GM21737 (cell line): ENCODE measurements at regions not wholly inside any gene's neighbourhood (a gene's known extent, or its start where the extent isn't known, plus 50 kb on each side); places are given as distances from the start of the nearest gene placed in this dataset.
"Not testable (repeated sequence)": the region's sequence is repeated elsewhere in the genome, so short reads cannot be mapped to it uniquely, and the experiment has no call there.

ENCODE experiments used
- ATAC-seq: cut with Tn5 transposase; IDR thresholded peaks from one replicate; pipeline ENCODE4 v1.9.1; 2021; ENCODE audit warnings: mild to moderate bottlenecking, moderate library complexity; ENCODE audit not compliant: unreplicated experiment

DNA sequence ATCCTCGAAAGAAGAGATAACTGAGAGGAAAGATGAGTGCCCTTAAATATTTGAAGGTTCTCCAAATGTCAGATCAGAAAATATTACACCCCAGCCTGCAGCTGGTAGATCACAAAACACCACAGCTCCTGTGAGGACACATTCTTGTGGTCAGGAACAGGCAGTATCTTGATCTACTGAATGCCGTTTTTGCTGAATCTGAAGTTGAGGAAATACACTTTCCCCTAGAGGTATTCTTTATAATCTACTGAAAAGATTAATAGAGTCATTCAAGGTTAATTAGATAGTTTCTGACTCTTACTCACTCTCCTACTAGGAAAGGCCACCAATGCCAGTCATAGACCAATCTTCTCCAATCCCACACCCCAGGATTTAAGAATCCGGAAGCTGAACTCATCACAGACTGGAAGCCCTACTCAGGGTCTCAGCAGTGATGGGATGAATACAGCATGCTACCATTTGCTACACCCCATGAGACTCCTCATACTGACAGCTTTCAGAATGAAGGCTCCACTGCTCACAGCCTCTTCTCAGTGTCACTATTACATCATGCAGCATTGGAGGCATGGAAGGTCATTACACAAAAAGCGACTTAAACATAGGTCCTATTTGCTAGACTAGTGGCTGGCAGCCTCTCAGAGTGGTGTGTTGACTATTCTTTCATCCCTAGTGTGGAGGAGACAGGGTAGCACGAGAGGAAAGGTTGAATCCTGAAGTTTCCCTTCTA, 143.9 kb upstream of the SLC1A3 start:
- ATAC-seq = no peak

DNA sequence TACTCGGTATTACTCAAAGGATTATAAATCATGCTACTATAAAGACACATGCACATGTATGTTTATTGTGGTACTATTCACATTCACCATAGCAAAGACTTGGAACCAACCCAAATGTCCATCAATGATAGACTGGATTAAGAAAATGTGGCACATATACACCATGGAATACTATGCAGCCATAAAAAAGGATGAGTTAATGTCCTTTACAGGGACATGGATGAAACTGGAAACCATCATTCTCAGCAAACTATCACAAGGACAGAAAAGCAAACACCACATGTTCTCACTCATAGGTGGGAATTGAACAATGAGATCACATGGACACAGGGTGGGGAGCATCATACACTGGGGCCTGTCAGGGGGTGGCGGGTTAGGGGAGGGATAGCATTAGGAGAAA, 130.5 kb upstream of the SLC1A3 start:
- ATAC-seq = not testable (repeated sequence)

- no peak for ATAC-seq
These were observed 127.6 kb upstream of the SLC1A3 start for GRCh38 chr5:36478646-36479317.

DNA sequence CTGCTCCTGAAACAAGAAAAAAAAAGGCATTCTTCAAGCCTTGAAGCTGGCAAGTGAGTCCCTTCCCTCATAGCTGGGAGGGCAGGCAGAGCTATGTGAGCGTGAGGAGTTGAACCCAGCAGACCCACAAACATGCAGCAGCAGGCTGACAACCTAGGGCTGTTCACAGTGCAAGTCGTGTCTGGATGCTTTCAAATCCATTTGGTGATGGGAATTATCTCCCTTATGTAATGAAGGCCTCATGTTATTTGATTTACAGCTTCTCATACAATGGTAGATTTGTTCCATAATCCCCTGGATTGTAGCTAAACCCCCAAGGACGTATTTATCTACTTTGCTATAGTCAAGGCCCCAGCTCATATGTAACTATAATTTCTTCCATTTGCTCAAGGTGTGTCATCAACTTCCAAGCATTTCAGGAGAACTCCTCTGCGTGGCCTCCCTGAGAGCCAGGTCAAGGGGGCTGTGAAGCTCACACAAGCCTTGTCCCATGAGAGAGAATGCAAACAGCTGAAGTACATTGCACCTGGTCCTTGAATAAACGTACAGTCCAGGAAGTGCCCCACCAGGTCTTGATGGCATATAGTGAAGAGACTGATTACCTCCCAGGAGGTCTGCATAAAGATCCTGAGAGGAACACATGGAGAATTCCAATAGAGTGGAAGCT, 124.8 kb upstream of the SLC1A3 start:
- ATAC-seq = no peak

DNA sequence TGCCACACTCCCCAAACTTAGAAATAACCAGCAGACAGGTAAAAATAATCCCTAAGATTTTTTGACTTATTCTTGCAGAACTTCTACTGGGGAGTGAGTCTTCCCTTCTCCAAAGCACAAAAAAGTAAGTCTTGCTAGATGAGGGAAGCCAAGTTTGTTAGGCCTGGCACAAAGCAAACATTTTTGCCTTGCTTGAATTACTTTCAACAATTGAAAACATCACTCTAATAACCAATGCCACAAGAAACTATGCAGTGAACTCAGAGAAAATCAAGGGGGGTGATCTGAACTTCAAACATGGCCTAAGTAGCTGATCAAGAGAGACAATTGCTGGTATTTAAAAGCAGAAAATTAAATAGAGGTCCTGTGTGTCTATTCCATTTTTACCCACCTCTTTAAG, 123.6 kb upstream of the SLC1A3 start:
- no peak for ATAC-seq

GRCh38 chr5:36489505-36489904, 116.9 kb upstream of the SLC1A3 start:
- no peak for ATAC-seq

DNA sequence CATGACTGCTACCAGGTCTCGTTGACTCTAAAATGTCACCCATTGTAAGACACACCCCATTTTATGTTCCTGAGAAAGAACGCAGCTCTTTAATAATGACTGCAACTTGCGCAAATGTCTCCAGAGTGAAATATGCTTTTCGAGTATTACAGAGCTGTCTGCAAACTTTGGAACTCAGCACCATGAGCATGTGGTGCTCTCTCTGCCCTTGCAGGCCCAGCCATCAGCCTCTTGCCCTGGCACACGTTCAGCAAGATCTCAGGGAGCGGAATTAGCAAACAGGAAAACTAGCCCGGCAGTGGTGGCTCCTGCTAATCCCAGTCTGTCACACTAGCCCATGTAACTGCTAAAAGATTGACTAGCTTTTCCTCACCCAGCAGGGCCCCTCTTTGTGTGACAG, 114.5 kb upstream of the SLC1A3 start:
- ATAC-seq = no peak

GRCh38 chr5:36492984-36493654, 113.3 kb upstream of the SLC1A3 start:
- no peak for ATAC-seq

DNA sequence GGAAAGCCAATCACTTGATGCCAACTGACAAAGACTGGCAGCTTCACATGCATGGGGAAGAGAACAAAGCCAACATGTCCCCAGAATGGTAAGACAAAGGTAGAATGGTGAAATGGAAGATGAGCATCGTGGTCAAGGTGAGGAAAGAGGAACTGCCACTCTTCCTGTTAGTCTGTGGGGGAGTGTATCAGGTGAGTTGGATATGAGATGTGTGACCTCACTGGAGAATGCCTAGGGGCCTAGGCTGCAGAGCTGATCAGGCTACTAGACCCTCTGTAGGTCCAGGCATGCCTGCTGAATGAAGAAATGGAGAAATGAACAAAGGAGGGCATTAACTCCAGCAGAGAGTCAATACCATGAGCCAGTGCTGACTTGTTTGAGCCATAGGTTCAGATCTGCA, 112.4 kb upstream of the SLC1A3 start:
- no peak for ATAC-seq

- ATAC-seq = no peak
These were observed 111.4 kb upstream of the SLC1A3 start for GRCh38 chr5:36494841-36495601.

GRCh38 chr5:36495611-36496010, 110.8 kb upstream of the SLC1A3 start:
- ATAC-seq = no peak

DNA sequence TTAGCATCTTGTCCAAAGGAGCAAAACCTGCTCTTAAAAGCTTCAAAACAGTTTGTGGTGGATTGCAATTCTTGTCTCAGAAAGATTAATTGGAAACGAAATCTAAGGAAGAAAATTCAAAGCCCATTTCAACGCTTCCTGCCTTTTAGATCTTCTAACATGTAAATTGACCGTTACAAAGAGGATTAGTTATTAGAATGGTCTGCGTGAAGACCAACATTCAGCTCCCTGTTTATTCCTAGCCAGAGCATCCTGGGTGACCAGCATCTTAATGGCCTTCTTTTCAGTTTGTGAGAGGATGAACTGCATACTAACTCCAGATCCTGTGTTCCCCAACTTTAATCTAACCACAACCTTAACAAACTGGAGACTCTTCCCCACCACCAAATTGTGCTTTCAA, 109.9 kb upstream of the SLC1A3 start:
- no peak for ATAC-seq

- no peak for ATAC-seq
These were observed 103.8 kb upstream of the SLC1A3 start for GRCh38 chr5:36502608-36503007.

DNA sequence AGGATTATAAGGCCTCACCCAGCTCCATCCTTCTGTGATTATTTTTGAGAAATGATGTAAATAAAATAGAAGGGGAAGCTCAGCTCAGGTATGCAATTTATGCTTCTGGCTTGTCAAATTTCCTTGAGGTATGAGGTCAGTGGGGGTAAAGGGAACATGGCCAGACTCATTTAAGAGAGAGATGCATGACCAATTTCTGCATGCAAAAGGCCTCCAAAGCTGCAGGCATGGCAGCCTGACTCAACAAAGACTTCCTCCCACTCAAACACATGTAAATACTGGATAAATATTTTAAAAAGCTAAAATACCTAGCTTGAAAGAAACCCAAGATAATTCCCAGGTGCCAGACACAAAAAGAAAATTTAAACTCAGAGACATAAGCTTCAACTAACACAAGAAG, 101.4 kb upstream of the SLC1A3 start:
- ATAC-seq = no peak

DNA sequence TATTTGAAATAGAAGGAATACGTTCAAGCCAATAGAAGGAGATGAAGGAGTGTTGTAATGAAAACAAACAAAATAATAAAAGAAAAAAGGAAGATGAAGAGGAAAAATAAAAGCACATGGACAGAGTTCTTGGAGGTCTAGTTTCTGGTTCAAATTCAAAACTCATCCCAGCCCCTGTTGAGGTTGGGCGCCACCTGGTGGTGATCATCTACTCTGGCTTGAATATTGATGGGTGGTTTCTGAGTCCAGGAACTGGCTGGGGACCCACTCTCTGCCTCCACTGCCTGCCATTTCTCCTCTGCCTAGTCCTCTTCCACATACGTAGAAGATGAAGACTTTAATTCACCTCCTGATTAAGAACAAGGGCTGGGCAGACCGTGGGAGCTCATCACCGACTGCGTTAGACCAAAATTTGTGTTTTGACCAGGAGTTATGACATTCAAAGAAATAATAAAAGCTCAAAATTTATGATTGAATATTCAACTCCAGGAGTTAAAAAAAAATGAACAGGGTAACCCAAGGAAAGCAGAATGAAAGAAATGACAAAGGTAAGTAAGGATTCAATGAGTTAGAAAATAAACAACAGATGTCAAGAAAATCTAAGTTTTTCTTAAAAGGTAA, 99.0 kb upstream of the SLC1A3 start:
- peak; percentile 60 for ATAC-seq

GRCh38 chr5:36508331-36508730, 98.1 kb upstream of the SLC1A3 start:
- not testable (repeated sequence) for ATAC-seq

GRCh38 chr5:36513647-36514046, 92.8 kb upstream of the SLC1A3 start:
- not testable (repeated sequence) for ATAC-seq

GRCh38 chr5:36519881-36520280, 86.5 kb upstream of the SLC1A3 start:
- no peak for ATAC-seq

DNA sequence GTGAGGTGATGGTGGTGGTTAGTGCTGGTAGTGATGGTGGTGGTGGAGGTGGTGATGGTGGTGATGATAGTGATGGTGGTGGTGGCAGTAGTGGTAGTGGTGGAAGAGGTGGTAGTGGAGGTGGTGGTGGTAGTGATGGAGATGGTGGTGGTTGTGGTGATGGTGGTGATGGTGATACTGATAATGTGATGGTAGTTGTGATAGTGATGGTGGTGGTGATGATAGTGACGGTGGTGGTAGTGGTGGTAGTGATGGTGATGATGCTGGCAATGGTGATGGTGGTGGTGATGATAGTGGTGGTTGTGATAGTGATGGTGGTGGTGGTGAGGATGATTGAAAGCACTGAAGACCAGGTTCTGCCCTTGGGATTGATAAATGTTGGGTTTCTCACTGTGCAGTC, 85.2 kb upstream of the SLC1A3 start:
- ATAC-seq = no peak
